HL-60 (cell line): ENCODE measurements at regions not wholly inside any gene's neighbourhood (a gene's known extent, or its start where the extent isn't known, plus 50 kb on each side); places are given as distances from the start of the nearest gene placed in this dataset.

Experiments
- DNase-seq, 2 experiments: peaks; one replicate each; pipeline ENCODE4 v3.0.0-alpha.2; 2010 to 2020; ENCODE audit warnings: low read depth in 1 of 2, low spot score in 1 of 2
- H3K27ac ChIP-seq: fragments of 250-450 bp; sonication (Bioruptor Pico); replicated peaks from 2 replicates; pipeline ENCODE4 v1.5.1; 2020; ENCODE audit warnings: mild to moderate bottlenecking, moderate library complexity
- H3K27me3 ChIP-seq: fragments of 250-450 bp; sonication (Bioruptor Pico); 2 replicates; pipeline ENCODE4 v1.5.1; 2021; ENCODE audit warnings: mild to moderate bottlenecking, moderate library complexity; ENCODE audit not compliant: insufficient read depth, poor library complexity, severe bottlenecking
- H3K4me3 ChIP-seq: replicated peaks from 2 replicates; pipeline ENCODE4 v1.5.1; 2011; ENCODE audit warnings: mild to moderate bottlenecking, control low read depth, low read length; ENCODE audit not compliant: insufficient read depth
- CTCF ChIP-seq: IDR thresholded peaks from one replicate; pipeline ENCODE4 v1.5.1; 2011; ENCODE audit warnings: low read length, control low read depth, inconsistent platforms; ENCODE audit not compliant: insufficient read depth
- GABPA ChIP-seq: IDR thresholded peaks from 2 replicates; pipeline ENCODE4 v1.6.1; 2012; ENCODE audit warnings: low read depth
- POLR2AphosphoS5 ChIP-seq: IDR thresholded peaks from 2 replicates; pipeline ENCODE4 v1.6.1; 2012; ENCODE audit warnings: low read depth
- REST ChIP-seq: IDR thresholded peaks from 2 replicates; pipeline ENCODE4 v1.6.1; 2012; ENCODE audit warnings: low read depth; ENCODE audit not compliant: insufficient replicate concordance
- SPI1 ChIP-seq: IDR thresholded peaks from 2 replicates; pipeline ENCODE4 v1.6.1; 2012; ENCODE audit warnings: low read depth, mild to moderate bottlenecking, borderline replicate concordance

GRCh38 chr10:6891924-6892323, 311.8 kb upstream of the PRKCQ start:
- no peak overlapping the region for H3K27ac ChIP-seq
- H3K4me3 ChIP-seq = no peak overlapping the region
- TF ChIP-seq CTCF (no peak), SPI1 (no peak), POLR2AphosphoS5 (no peak), REST (no peak), GABPA (no peak)
- no peaks in the 10 kb centered on the region for H3K27me3 ChIP-seq
- DNase-seq = no peak

GRCh38 chr10:6889718-6890117, 309.6 kb upstream of the PRKCQ start:
- TF ChIP-seq CTCF (no peak), SPI1 (no peak), GABPA (no peak), POLR2AphosphoS5 (no peak), REST (no peak)
- no peaks in the 10 kb centered on the region for H3K27me3 ChIP-seq
- no peak overlapping the region for H3K27ac ChIP-seq
- no peak overlapping the region for H3K4me3 ChIP-seq
- DNase-seq = no peak

GRCh38 chr10:6888434-6888833, 308.4 kb upstream of the PRKCQ start:
- no peak for DNase-seq
- H3K27me3 ChIP-seq = no peaks in the 10 kb centered on the region

More at GRCh38 chr10:6888434-6888833, 308.4 kb upstream of the PRKCQ start:
- Histone ChIP-seq H3K27ac (no peak overlapping the region), H3K4me3 (no peak overlapping the region)
- TF ChIP-seq GABPA (no peak), REST (no peak), SPI1 (no peak), POLR2AphosphoS5 (no peak), CTCF (no peak)
